ENCODE measurements at regions not wholly inside any gene's neighbourhood (a gene's known extent, or its start where the extent isn't known, plus 50 kb on each side); places are given as distances from the start of the nearest gene placed in this dataset.

- no peak for DNase-seq (ENCODE audit: low read depth)
- TF ChIP-seq CTCF (conservative IDR thresholded peaks at IDR 0.05; ENCODE audit: control insufficient read depth, insufficient read depth, low read depth, low read length) = no peak
- H3K4me3 ChIP-seq (ENCODE audit: control insufficient read depth, low read depth, low read length) = no peak overlapping the region
These were observed 156.3 kb upstream of the RAI2 start for GRCh38 chrX:18017411-18017810.

GRCh38 chrX:18016941-18017340 lies 155.8 kb upstream of the RAI2 start:
- no peak overlapping the region for H3K4me3 ChIP-seq (ENCODE audit: control insufficient read depth, low read depth, low read length)
- TF ChIP-seq CTCF (conservative IDR thresholded peaks at IDR 0.05; ENCODE audit: control insufficient read depth, insufficient read depth, low read depth, low read length) = no peak
- DNase-seq (ENCODE audit: low read depth) = no peak

- no peak for TF ChIP-seq CTCF (conservative IDR thresholded peaks at IDR 0.05; ENCODE audit: control insufficient read depth, insufficient read depth, low read depth, low read length)
- DNase-seq (ENCODE audit: low read depth) = no peak
- H3K4me3 ChIP-seq (ENCODE audit: control insufficient read depth, low read depth, low read length) = no peak overlapping the region
These were observed 149.2 kb upstream of the RAI2 start for GRCh38 chrX:18010253-18010652.

- TF ChIP-seq CTCF (conservative IDR thresholded peaks at IDR 0.05; ENCODE audit: control insufficient read depth, insufficient read depth, low read depth, low read length) = no peak
- no peak for DNase-seq (ENCODE audit: low read depth)
- no peak overlapping the region for H3K4me3 ChIP-seq (ENCODE audit: control insufficient read depth, low read depth, low read length)
These were observed 142.8 kb upstream of the RAI2 start for GRCh38 chrX:18003876-18004275.

- no peak overlapping the region for H3K4me3 ChIP-seq (ENCODE audit: control insufficient read depth, low read depth, low read length)
- no peak for DNase-seq (ENCODE audit: low read depth)
- no peak for TF ChIP-seq CTCF (conservative IDR thresholded peaks at IDR 0.05; ENCODE audit: control insufficient read depth, insufficient read depth, low read depth, low read length)
These were observed 141.7 kb upstream of the RAI2 start for GRCh38 chrX:18002791-18003190.

- H3K4me3 ChIP-seq (ENCODE audit: control insufficient read depth, low read depth, low read length) = no peak overlapping the region
- no peak for TF ChIP-seq CTCF (conservative IDR thresholded peaks at IDR 0.05; ENCODE audit: control insufficient read depth, insufficient read depth, low read depth, low read length)
- DNase-seq (ENCODE audit: low read depth) = no peak
These were observed 133.3 kb upstream of the RAI2 start for GRCh38 chrX:17994429-17994828.

- H3K4me3 ChIP-seq (ENCODE audit: control insufficient read depth, low read depth, low read length) = no peak overlapping the region
- no peak for DNase-seq (ENCODE audit: low read depth)
- no peak for TF ChIP-seq CTCF (conservative IDR thresholded peaks at IDR 0.05; ENCODE audit: control insufficient read depth, insufficient read depth, low read depth, low read length)
These were observed 132.0 kb upstream of the RAI2 start for GRCh38 chrX:17993062-17993461.
